H9 (cell line): ENCODE measurements at regions not wholly inside any gene's neighbourhood (a gene's known extent, or its start where the extent isn't known, plus 50 kb on each side); places are given as distances from the start of the nearest gene placed in this dataset.

ENCODE experiments used
- DNase-seq: peaks from one replicate; pipeline ENCODE4 v3.0.0-alpha.2; 2017
- H2AFZ ChIP-seq: one replicate; pipeline ENCODE4 v1.6.1; 2013; ENCODE audit warnings: mild to moderate bottlenecking, low read length, control low read depth, moderate library complexity
- H2AK5ac ChIP-seq: 2 replicates; pipeline ENCODE4 v1.6.1; 2013; ENCODE audit warnings: low read length, control low read depth, mixed read lengths; ENCODE audit not compliant: insufficient read length
- H2BK120ac ChIP-seq: one replicate; pipeline ENCODE4 v1.6.1; 2013; ENCODE audit warnings: low read depth, mild to moderate bottlenecking, low read length, control low read depth, inconsistent platforms; ENCODE audit not compliant: poor library complexity, severe bottlenecking
- H2BK12ac ChIP-seq: 2 replicates; pipeline ENCODE4 v1.6.1; 2013; ENCODE audit warnings: low read length, control low read depth, mixed read lengths, low read depth; ENCODE audit not compliant: insufficient read length
- H2BK15ac ChIP-seq: 2 replicates; pipeline ENCODE4 v1.6.1; 2013; ENCODE audit warnings: low read depth, low read length, control low read depth
- H2BK20ac ChIP-seq: one replicate; pipeline ENCODE4 v1.6.1; 2013; ENCODE audit warnings: low read depth, mild to moderate bottlenecking, low read length, control low read depth, inconsistent platforms; ENCODE audit not compliant: poor library complexity, severe bottlenecking
- H2BK5ac ChIP-seq: 2 replicates; pipeline ENCODE4 v1.6.1; 2013; ENCODE audit warnings: low read length, control low read depth, mixed read lengths; ENCODE audit not compliant: insufficient read length
- H3K14ac ChIP-seq: 2 replicates; pipeline ENCODE4 v1.6.1; 2013; ENCODE audit warnings: low read length, control low read depth; ENCODE audit not compliant: insufficient read depth
- H3K18ac ChIP-seq: 2 replicates; pipeline ENCODE4 v1.6.1; 2013; ENCODE audit warnings: low read depth, mild to moderate bottlenecking, mixed read lengths, low read length, control low read depth; ENCODE audit not compliant: insufficient read length
- H3K23ac ChIP-seq: 2 replicates; pipeline ENCODE4 v1.6.1; 2013; ENCODE audit warnings: low read length, control low read depth, mixed read lengths, low read depth; ENCODE audit not compliant: insufficient read length
- H3K23me2 ChIP-seq: 2 replicates; pipeline ENCODE4 v1.6.1; 2013; ENCODE audit warnings: low read depth, mild to moderate bottlenecking, mixed read lengths, low read length, control low read depth; ENCODE audit not compliant: insufficient read length, poor library complexity, severe bottlenecking
- H3K27ac ChIP-seq: 2 replicates; pipeline ENCODE4 v1.5.1; 2013; ENCODE audit warnings: low read length, control low read depth, mixed read lengths, low read depth; ENCODE audit not compliant: insufficient read length
- H3K27me3 ChIP-seq: 2 replicates; pipeline ENCODE4 v1.6.1; 2013; ENCODE audit warnings: low read length, control low read depth, inconsistent platforms; ENCODE audit not compliant: insufficient read depth
- H3K4ac ChIP-seq: 2 replicates; pipeline ENCODE4 v1.6.1; 2013; ENCODE audit warnings: low read depth, mild to moderate bottlenecking, control low read depth, inconsistent platforms, low read length, moderate library complexity
- H3K4me1 ChIP-seq: 2 replicates; pipeline ENCODE4 v1.6.1; 2013; ENCODE audit warnings: low read length, control low read depth, inconsistent platforms; ENCODE audit not compliant: insufficient read depth
- H3K4me2 ChIP-seq: 2 replicates; pipeline ENCODE4 v1.6.1; 2013; ENCODE audit warnings: low read length, control low read depth, mixed read lengths; ENCODE audit not compliant: insufficient read length, insufficient read depth
- H3K56ac ChIP-seq: 2 replicates; pipeline ENCODE4 v1.6.1; 2013; ENCODE audit warnings: low read depth, mild to moderate bottlenecking, mixed read lengths, low read length, control low read depth; ENCODE audit not compliant: insufficient read length
- H3K79me1 ChIP-seq: 2 replicates; pipeline ENCODE4 v1.6.1; 2013; ENCODE audit warnings: low read depth, mild to moderate bottlenecking, moderate library complexity, low read length, control low read depth, inconsistent platforms; ENCODE audit not compliant: insufficient read depth, poor library complexity, severe bottlenecking
- H3K79me2 ChIP-seq: 2 replicates; pipeline ENCODE4 v1.6.1; 2013; ENCODE audit warnings: low read length, control low read depth, inconsistent platforms; ENCODE audit not compliant: insufficient read depth
- H3K9ac ChIP-seq: 2 replicates; pipeline ENCODE4 v1.6.1; 2013; ENCODE audit warnings: low read length, control low read depth, mixed read lengths; ENCODE audit not compliant: insufficient read length; ENCODE audit errors: extremely low read depth
- H3K9me3 ChIP-seq: one replicate; pipeline ENCODE4 v1.6.1; 2013; ENCODE audit warnings: low read depth, low read length, inconsistent platforms; ENCODE audit not compliant: control insufficient read depth
- H3T11ph ChIP-seq: one replicate; pipeline ENCODE4 v1.6.1; 2013; ENCODE audit warnings: mild to moderate bottlenecking, low read length, control low read depth, inconsistent platforms
- H4K20me1 ChIP-seq: one replicate; pipeline ENCODE4 v1.6.1; 2013; ENCODE audit not compliant: control insufficient read depth, insufficient read length, insufficient read depth
- H4K5ac ChIP-seq: 2 replicates; pipeline ENCODE4 v1.6.1; 2013; ENCODE audit warnings: low read depth, mild to moderate bottlenecking, mixed read lengths, low read length, control low read depth; ENCODE audit not compliant: insufficient read length
- H4K8ac ChIP-seq: replicated peaks from 2 replicates; pipeline ENCODE4 v1.6.1; 2013; ENCODE audit warnings: low read length, control low read depth, mixed read lengths, low read depth; ENCODE audit not compliant: insufficient read length
- H4K91ac ChIP-seq: 2 replicates; pipeline ENCODE4 v1.6.1; 2013; ENCODE audit warnings: low read depth, mild to moderate bottlenecking, moderate library complexity, mixed read lengths, low read length, control low read depth; ENCODE audit not compliant: insufficient read length
- H3K27ac Mint-ChIP-seq, 3 experiments: 2 replicates in 2 of 3; 3 replicates in 1 of 3; pipeline ENCODE4 v1.8.0; 2020 to 2021; ENCODE audit warnings: mixed read lengths in 3 of 3, mild to moderate bottlenecking in 1 of 3, moderate library complexity in 1 of 3
- H3K27me3 Mint-ChIP-seq: 2 replicates; pipeline ENCODE4 v1.8.0; 2021; ENCODE audit warnings: low read depth, mild to moderate bottlenecking, moderate library complexity, mixed read lengths
- H3K36me3 Mint-ChIP-seq, 3 experiments: 2 replicates in 2 of 3; 3 replicates in 1 of 3; pipeline ENCODE4 v1.8.0; 2020 to 2021; ENCODE audit warnings: low read depth in 3 of 3, mixed read lengths in 3 of 3; ENCODE audit not compliant: insufficient read depth in 1 of 3
- H3K4me1 Mint-ChIP-seq, 2 experiments: 2 replicates each; pipeline ENCODE4 v1.8.0; 2020; ENCODE audit warnings: mixed read lengths in 2 of 2
- H3K4me3 Mint-ChIP-seq, 2 experiments: 2 replicates in 1 of 2; 3 replicates in 1 of 2; pipeline ENCODE4 v1.8.0; 2020 to 2021; ENCODE audit warnings: mild to moderate bottlenecking in 2 of 2, mixed read lengths in 2 of 2, moderate library complexity in 1 of 2
- H3K9me3 Mint-ChIP-seq, 2 experiments: 2 replicates in 1 of 2; 3 replicates in 1 of 2; pipeline ENCODE4 v1.8.0; 2020; ENCODE audit warnings: mild to moderate bottlenecking in 2 of 2, mixed read lengths in 2 of 2, moderate library complexity in 1 of 2
- TF ChIP-seq, protein P1 (sequence below): fragments of 200-600 bp; sonication (generic); conservative IDR thresholded peaks from 3 replicates; pipeline ENCODE4 v1.8.0; 2021; ENCODE audit warnings: antibody characterized with exemption, mild to moderate bottlenecking

DNA sequence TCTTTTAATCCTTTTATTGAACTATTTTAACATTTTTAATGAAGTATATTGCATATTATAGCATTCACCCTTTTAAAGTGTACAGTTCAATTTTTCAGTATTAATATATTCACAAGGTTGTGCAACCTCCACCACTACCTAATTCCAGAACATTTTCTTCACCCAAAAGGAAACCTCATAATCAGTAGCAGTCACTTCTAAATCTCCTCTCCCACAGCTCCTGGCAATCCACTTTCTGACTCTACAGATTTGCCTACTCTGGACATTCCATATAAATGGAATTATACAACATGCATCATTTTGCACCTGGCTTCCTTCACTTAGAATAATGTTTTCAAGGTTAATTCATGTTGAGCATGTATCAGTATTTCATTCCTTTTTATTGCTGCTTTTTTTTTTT lies 55.0 kb upstream of the HRH1 start:
- Mint-ChIP-seq H3K36me3 (no peaks in the 10 kb centered on the region), H3K4me1 (peaks cover 6 to 12% of the 10 kb centered on the region in 2 experiments; a peak in 3 of 4 replicates), H3K4me3 (no peak overlapping the region), H3K27me3 (peaks cover 17% of the 10 kb centered on the region), H3K27ac (no peak overlapping the region), H3K9me3 (peaks cover 5 to 9% of the 10 kb centered on the region in 2 experiments; a peak in 4 of 5 replicates)
- H3K9ac ChIP-seq, result no peak overlapping the region
- H3K79me1 ChIP-seq, result no peaks in the 10 kb centered on the region
- H3K79me2 ChIP-seq, result no peaks in the 10 kb centered on the region
- H4K20me1 ChIP-seq, result no peaks in the 10 kb centered on the region
- no peaks in the 10 kb centered on the region for H3K4me1 ChIP-seq
- no peak overlapping the region for H3K27ac ChIP-seq
- H3K14ac ChIP-seq, result no peak overlapping the region
- H3K9me3 ChIP-seq, result no peaks in the 10 kb centered on the region
- H3K18ac ChIP-seq, result no peak overlapping the region
- DNase-seq, result no peak
- no peak overlapping the region for H2BK20ac ChIP-seq
- H3K27me3 ChIP-seq, result no peaks in the 10 kb centered on the region; the same call in 1 of the 2 replicates
- H4K8ac ChIP-seq, result no peak overlapping the region
- no peak overlapping the region for H2BK12ac ChIP-seq
- H4K5ac ChIP-seq, result no peak overlapping the region
- H2BK5ac ChIP-seq, result no peak overlapping the region
- H2BK120ac ChIP-seq, result no peak overlapping the region
- H3K4me2 ChIP-seq, result no peak overlapping the region
- no peak overlapping the region for H3K23ac ChIP-seq
- H3T11ph ChIP-seq, result no peak overlapping the region
- H3K23me2 ChIP-seq, result no peaks in the 10 kb centered on the region
- TF ChIP-seq, protein P1, sequence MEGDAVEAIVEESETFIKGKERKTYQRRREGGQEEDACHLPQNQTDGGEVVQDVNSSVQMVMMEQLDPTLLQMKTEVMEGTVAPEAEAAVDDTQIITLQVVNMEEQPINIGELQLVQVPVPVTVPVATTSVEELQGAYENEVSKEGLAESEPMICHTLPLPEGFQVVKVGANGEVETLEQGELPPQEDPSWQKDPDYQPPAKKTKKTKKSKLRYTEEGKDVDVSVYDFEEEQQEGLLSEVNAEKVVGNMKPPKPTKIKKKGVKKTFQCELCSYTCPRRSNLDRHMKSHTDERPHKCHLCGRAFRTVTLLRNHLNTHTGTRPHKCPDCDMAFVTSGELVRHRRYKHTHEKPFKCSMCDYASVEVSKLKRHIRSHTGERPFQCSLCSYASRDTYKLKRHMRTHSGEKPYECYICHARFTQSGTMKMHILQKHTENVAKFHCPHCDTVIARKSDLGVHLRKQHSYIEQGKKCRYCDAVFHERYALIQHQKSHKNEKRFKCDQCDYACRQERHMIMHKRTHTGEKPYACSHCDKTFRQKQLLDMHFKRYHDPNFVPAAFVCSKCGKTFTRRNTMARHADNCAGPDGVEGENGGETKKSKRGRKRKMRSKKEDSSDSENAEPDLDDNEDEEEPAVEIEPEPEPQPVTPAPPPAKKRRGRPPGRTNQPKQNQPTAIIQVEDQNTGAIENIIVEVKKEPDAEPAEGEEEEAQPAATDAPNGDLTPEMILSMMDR, result no peak
- H3K56ac ChIP-seq, result no peak overlapping the region
- no peak overlapping the region for H3K4ac ChIP-seq
- H2AFZ ChIP-seq, result no peak overlapping the region
- no peak overlapping the region for H4K91ac ChIP-seq
- H2AK5ac ChIP-seq, result no peak overlapping the region
- no peak overlapping the region for H2BK15ac ChIP-seq
